ENCODE measurements at regions not wholly inside any gene's neighbourhood (a gene's known extent, or its start where the extent isn't known, plus 50 kb on each side); places are given as distances from the start of the nearest gene placed in this dataset.

GRCh38 chr9:546235-546634 is 295.3 kb upstream of the DMRT1 start:
- no peak overlapping the region for H3K27ac Mint-ChIP-seq
- no peak for DNase-seq
- no peaks in the 10 kb centered on the region for H3K4me1 ChIP-seq (ENCODE audit: control insufficient read depth, insufficient read depth, low read length)

GRCh38 chr9:546797-547223 is 294.7 kb upstream of the DMRT1 start:
- Histone ChIP-seq H3K9me3 (ENCODE audit: control insufficient read depth, insufficient read depth, low read length) (no peaks in the 10 kb centered on the region), H3K27ac (ENCODE audit: low read length) (no peak overlapping the region), H3K27me3 (ENCODE audit: control insufficient read depth, insufficient read depth, low read length) (no peaks in the 10 kb centered on the region), H3K36me3 (ENCODE audit: control insufficient read depth, insufficient read depth, low read length) (no peaks in the 10 kb centered on the region), H3K4me1 (ENCODE audit: control insufficient read depth, insufficient read depth, low read length) (no peaks in the 10 kb centered on the region), H3K4me3 (ENCODE audit: low read length) (no peak overlapping the region)
- DNase-seq (peak in 1 of 2 donors; percentile 16), ATAC-seq (no peak)
- H3K27ac Mint-ChIP-seq = no peak overlapping the region
- intact Hi-C loops (cut with micrococcal nuclease) = no loop called here
- peaks cover 31 to 35% of the 10 kb centered on the region in 2 donors for H3K27me3 Mint-ChIP-seq (ENCODE audit: low read depth in 2 of 2)
- H3K4me1 Mint-ChIP-seq = peaks cover 0 to 10% of the 10 kb centered on the region in 2 donors
- TF ChIP-seq, protein P1, sequence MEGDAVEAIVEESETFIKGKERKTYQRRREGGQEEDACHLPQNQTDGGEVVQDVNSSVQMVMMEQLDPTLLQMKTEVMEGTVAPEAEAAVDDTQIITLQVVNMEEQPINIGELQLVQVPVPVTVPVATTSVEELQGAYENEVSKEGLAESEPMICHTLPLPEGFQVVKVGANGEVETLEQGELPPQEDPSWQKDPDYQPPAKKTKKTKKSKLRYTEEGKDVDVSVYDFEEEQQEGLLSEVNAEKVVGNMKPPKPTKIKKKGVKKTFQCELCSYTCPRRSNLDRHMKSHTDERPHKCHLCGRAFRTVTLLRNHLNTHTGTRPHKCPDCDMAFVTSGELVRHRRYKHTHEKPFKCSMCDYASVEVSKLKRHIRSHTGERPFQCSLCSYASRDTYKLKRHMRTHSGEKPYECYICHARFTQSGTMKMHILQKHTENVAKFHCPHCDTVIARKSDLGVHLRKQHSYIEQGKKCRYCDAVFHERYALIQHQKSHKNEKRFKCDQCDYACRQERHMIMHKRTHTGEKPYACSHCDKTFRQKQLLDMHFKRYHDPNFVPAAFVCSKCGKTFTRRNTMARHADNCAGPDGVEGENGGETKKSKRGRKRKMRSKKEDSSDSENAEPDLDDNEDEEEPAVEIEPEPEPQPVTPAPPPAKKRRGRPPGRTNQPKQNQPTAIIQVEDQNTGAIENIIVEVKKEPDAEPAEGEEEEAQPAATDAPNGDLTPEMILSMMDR (IDR thresholded peaks at IDR 0.05) = no peak
- no peaks in the 10 kb centered on the region for H3K36me3 Mint-ChIP-seq
- no peak overlapping the region for H3K4me3 Mint-ChIP-seq
- WGBS (ENCODE audit: insufficient coverage) = 69% methylated on average over 3 of the region's 3 CpGs
- no peaks in the 10 kb centered on the region for H3K9me3 Mint-ChIP-seq

More at GRCh38 chr9:546235-546634, 295.3 kb upstream of the DMRT1 start:
- no peak overlapping the region for H3K4me3 Mint-ChIP-seq
- 100% methylated on average over 2 of the region's 3 CpGs for WGBS (ENCODE audit: insufficient coverage)
- Histone ChIP-seq H3K4me3 (ENCODE audit: low read length) (no peak overlapping the region), H3K36me3 (ENCODE audit: control insufficient read depth, insufficient read depth, low read length) (no peaks in the 10 kb centered on the region), H3K27ac (ENCODE audit: low read length) (no peak overlapping the region), H3K27me3 (ENCODE audit: control insufficient read depth, insufficient read depth, low read length) (no peaks in the 10 kb centered on the region), H3K9me3 (ENCODE audit: control insufficient read depth, insufficient read depth, low read length) (no peaks in the 10 kb centered on the region)
- peaks cover under 1% of the 10 kb centered on the region for H3K36me3 Mint-ChIP-seq
- H3K27me3 Mint-ChIP-seq (ENCODE audit: low read depth in 2 of 2) = peaks cover 35 to 38% of the 10 kb centered on the region in 2 donors
- H3K9me3 Mint-ChIP-seq = no peaks in the 10 kb centered on the region
- ATAC-seq = no peak
- peaks cover 0 to 10% of the 10 kb centered on the region in 2 donors for H3K4me1 Mint-ChIP-seq
- intact Hi-C loops (cut with micrococcal nuclease) = no loop called here
- TF ChIP-seq, protein P1 (IDR thresholded peaks at IDR 0.05) = no peak

DNA sequence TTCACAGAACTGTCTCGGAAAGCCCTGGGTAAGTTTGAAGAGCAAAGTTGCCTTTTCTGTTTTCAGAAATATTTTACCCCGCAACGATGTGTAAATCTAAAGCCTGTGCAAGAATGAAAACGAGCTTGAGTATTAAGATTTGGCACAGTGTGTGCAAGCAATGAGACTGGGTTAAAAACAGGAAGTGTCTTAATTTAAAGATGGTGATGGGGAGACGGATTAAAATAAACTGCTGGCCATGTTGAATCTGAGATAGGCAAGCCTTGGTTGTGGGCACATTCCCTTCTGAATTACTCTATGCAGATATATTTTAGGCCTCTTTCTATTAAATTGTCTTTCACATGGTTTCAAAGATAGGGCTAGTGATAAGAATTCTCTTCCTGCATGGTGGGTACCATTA is 294.2 kb upstream of the DMRT1 start:
- Histone ChIP-seq H3K4me1 (ENCODE audit: control insufficient read depth, insufficient read depth, low read length) (no peaks in the 10 kb centered on the region), H3K9me3 (ENCODE audit: control insufficient read depth, insufficient read depth, low read length) (no peaks in the 10 kb centered on the region), H3K36me3 (ENCODE audit: control insufficient read depth, insufficient read depth, low read length) (no peaks in the 10 kb centered on the region), H3K27me3 (ENCODE audit: control insufficient read depth, insufficient read depth, low read length) (no peaks in the 10 kb centered on the region), H3K4me3 (ENCODE audit: low read length) (no peak overlapping the region), H3K27ac (ENCODE audit: low read length) (no peak overlapping the region)
- Mint-ChIP-seq H3K9me3 (no peaks in the 10 kb centered on the region), H3K4me3 (no peak overlapping the region), H3K27ac (no peak overlapping the region), H3K27me3 (ENCODE audit: low read depth in 2 of 2) (peaks cover 31 to 38% of the 10 kb centered on the region in 2 donors), H3K36me3 (no peaks in the 10 kb centered on the region), H3K4me1 (peaks cover 0 to 10% of the 10 kb centered on the region in 2 donors)
- no peak for DNase-seq
- no peak for ATAC-seq
- TF ChIP-seq, protein P1 (IDR thresholded peaks at IDR 0.05) = no peak
- intact Hi-C loops (cut with micrococcal nuclease) = no loop called here
- WGBS (ENCODE audit: insufficient coverage) = 66% methylated on average over 5 of the region's 5 CpGs

DNA sequence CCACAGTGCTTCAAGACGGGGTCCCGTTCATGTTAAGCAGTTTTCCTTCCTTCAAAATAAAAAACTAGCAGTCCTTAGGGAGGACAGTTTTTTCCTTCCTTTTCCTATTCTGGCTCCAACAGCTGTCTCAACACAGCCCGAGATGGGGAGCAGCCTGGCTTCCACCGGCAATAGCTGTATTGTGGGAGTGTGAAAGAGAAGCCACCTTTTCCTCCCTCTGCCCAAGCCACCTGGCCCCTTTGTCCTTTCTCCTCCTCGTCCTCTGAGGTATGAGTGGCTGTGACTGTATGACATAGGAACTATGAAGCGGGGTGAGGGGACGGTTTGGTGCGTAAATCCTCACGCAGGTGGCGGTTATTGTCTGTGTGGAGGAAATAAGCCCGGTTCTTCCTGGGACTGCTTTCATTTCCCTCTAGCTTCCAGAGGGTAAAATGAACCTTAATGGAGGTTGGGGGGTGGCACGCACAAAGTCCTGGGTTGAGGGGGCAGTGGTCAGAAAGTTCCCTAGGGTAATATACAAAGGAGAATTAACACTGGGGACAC is 292.0 kb upstream of the DMRT1 start:
- Mint-ChIP-seq H3K27me3 (ENCODE audit: low read depth in 2 of 2) (peaks cover 27 to 31% of the 10 kb centered on the region in 2 donors), H3K4me3 (no peak overlapping the region), H3K27ac (no peak overlapping the region), H3K4me1 (peaks cover 0 to 10% of the 10 kb centered on the region in 2 donors), H3K9me3 (no peaks in the 10 kb centered on the region), H3K36me3 (no peaks in the 10 kb centered on the region)
- intact Hi-C loops (cut with micrococcal nuclease) = no loop called here
- no peak overlapping the region for H3K27ac ChIP-seq (ENCODE audit: low read length)
- TF ChIP-seq, protein P1 (IDR thresholded peaks at IDR 0.05) = no peak
- H3K9me3 ChIP-seq (ENCODE audit: control insufficient read depth, insufficient read depth, low read length) = no peaks in the 10 kb centered on the region
- no peaks in the 10 kb centered on the region for H3K4me1 ChIP-seq (ENCODE audit: control insufficient read depth, insufficient read depth, low read length)
- no peak overlapping the region for H3K4me3 ChIP-seq (ENCODE audit: low read length)
- H3K36me3 ChIP-seq (ENCODE audit: control insufficient read depth, insufficient read depth, low read length) = no peaks in the 10 kb centered on the region
- no peak for DNase-seq
- no peaks in the 10 kb centered on the region for H3K27me3 ChIP-seq (ENCODE audit: control insufficient read depth, insufficient read depth, low read length)
- ATAC-seq = no peak
- 89% methylated on average over 10 of the region's 12 CpGs for WGBS (ENCODE audit: insufficient coverage)
